Right atrium auricular region (tissue), 2 donors: ENCODE measurements at regions not wholly inside any gene's neighbourhood (a gene's known extent, or its start where the extent isn't known, plus 50 kb on each side); places are given as distances from the start of the nearest gene placed in this dataset.

Experiments used
- DNase-seq: peaks from one replicate; pipeline ENCODE4 v3.0.0-alpha.2; 2019; ENCODE audit warnings: low spot score
- H3K27ac ChIP-seq, 2 donors: fragments of 200-600 bp; sonication (generic); 1 replicate in 1 of 2; 2 replicates in 1 of 2; pipeline ENCODE4 v1.5.1; 2016 to 2019
- H3K27me3 ChIP-seq, 2 donors: fragments of 200-600 bp; sonication (generic); one replicate each; pipeline versions ENCODE4 v1.5.1 to v1.6.0; 2017 to 2019
- H3K36me3 ChIP-seq: fragments of 200-600 bp; sonication (generic); one replicate; pipeline ENCODE4 v1.5.1; 2016
- H3K4me1 ChIP-seq, 2 donors: fragments of 200-600 bp; sonication (generic); one replicate each; pipeline versions ENCODE4 v1.5.1 to v1.6.0; 2017 to 2019
- H3K4me3 ChIP-seq, 2 donors: fragments of 200-600 bp; sonication (generic); 1 replicate in 1 of 2; 2 replicates in 1 of 2; pipeline ENCODE4 v1.5.1; 2017 to 2019; ENCODE audit warnings: mild to moderate bottlenecking in 1 of 2, moderate library complexity in 1 of 2
- H3K9me3 ChIP-seq, 2 donors: fragments of 200-600 bp; sonication (generic); one replicate each; pipeline ENCODE4 v1.5.1; 2019
- TF ChIP-seq, protein P1 (sequence below), 2 donors: fragments of 200-600 bp; sonication (generic); IDR thresholded peaks; one replicate each; pipeline ENCODE4 v1.5.1; 2019; ENCODE audit warnings: antibody characterized with exemption in 2 of 2

DNA sequence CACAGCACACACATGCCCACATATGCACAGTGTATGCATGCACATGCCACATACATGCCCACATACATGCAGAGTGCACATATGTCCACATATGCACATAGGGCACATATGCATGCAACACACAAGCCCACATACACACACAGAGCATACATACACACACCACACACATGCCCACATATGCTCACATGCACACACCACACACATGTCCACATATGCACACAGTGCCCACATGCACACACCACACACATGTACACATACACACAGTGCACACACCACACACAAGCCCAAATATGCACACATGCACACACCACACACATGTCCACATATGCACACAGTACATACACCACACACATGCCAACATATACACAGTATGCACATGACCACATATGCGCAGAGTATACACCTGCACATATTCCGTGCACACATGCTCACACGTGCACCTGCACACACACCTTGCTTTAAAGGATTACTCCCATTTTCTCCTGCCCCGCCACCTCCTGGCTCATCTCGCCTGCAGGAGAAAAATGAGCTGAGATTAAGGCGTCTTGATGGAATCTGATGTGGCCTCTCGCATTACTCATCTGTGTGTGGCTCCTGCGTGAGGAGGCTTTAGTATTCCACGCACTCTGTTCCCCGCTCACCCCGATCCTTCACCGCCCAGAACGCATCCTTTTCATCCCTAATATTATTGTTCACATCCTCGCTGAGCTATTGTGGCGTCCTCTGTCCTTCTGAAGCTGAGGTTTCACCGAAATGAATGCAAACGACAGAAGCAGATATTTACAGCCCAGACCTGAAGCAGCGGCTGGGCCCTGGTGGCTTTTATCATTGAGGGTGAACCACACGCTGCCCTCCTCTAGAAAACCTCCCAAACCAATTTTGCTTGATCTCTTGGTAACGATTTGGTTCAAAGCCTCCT is 182.7 kb downstream of the OLFM1 start:
- H3K27me3 ChIP-seq: no peaks in the 10 kb centered on the region
- no peak for DNase-seq
- H3K4me3 ChIP-seq: no peak overlapping the region
- H3K9me3 ChIP-seq: no peaks in the 10 kb centered on the region
- H3K4me1 ChIP-seq: no peaks in the 10 kb centered on the region
- TF ChIP-seq, protein P1, sequence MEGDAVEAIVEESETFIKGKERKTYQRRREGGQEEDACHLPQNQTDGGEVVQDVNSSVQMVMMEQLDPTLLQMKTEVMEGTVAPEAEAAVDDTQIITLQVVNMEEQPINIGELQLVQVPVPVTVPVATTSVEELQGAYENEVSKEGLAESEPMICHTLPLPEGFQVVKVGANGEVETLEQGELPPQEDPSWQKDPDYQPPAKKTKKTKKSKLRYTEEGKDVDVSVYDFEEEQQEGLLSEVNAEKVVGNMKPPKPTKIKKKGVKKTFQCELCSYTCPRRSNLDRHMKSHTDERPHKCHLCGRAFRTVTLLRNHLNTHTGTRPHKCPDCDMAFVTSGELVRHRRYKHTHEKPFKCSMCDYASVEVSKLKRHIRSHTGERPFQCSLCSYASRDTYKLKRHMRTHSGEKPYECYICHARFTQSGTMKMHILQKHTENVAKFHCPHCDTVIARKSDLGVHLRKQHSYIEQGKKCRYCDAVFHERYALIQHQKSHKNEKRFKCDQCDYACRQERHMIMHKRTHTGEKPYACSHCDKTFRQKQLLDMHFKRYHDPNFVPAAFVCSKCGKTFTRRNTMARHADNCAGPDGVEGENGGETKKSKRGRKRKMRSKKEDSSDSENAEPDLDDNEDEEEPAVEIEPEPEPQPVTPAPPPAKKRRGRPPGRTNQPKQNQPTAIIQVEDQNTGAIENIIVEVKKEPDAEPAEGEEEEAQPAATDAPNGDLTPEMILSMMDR (IDR thresholded peaks at IDR 0.05): no peak
- no peaks in the 10 kb centered on the region for H3K36me3 ChIP-seq
- H3K27ac ChIP-seq: no peak overlapping the region

DNA sequence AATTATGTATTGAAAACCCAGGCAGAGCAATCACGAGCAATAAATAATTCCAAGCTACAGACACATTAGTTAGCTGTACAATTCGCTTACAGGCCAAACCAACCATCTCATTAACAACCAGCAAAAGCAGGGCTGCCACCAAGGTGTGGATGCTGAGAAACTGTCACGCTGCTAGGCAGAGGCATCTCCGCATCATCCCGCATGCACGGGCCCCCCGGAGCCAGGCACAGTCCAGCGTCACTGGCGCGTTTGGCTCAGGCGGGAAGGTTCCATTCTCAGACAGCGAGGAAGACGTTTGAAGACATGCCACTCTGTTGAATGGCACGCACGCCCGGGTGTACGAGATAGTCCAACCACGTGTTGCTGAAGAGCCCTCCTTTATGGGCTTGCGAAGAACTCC is 184.0 kb downstream of the OLFM1 start:
- TF ChIP-seq, protein P1 (IDR thresholded peaks at IDR 0.05): no peak
- H3K27ac ChIP-seq: no peak overlapping the region
- no peaks in the 10 kb centered on the region for H3K36me3 ChIP-seq
- H3K9me3 ChIP-seq: no peaks in the 10 kb centered on the region
- no peaks in the 10 kb centered on the region for H3K27me3 ChIP-seq
- H3K4me3 ChIP-seq: no peak overlapping the region
- no peak for DNase-seq
- no peaks in the 10 kb centered on the region for H3K4me1 ChIP-seq

DNA sequence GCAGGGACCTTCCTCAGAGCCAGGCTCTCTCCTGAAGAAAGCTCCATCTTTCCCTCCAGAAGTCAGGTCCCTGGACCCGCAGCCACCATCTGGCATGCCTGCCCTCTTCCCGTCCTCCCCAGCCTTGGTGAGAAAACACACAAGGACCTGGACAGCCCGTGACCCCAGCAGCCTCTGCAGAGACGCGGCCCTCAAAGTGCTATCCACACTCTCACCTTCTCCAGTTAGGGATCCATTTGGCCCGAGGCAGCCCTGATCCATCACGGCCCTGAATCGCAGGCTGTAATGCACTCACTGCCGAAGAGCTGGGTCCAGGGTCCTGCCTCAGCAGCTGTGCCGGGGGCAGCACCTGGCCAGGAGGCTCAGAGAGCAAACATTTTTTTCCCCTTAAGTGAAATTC is 185.1 kb downstream of the OLFM1 start:
- H3K9me3 ChIP-seq: no peaks in the 10 kb centered on the region
- DNase-seq: no peak
- H3K4me1 ChIP-seq: no peaks in the 10 kb centered on the region
- no peak overlapping the region for H3K27ac ChIP-seq
- H3K27me3 ChIP-seq: no peaks in the 10 kb centered on the region
- TF ChIP-seq, protein P1 (IDR thresholded peaks at IDR 0.05): no peak
- H3K4me3 ChIP-seq: no peak overlapping the region
- H3K36me3 ChIP-seq: no peaks in the 10 kb centered on the region

DNA sequence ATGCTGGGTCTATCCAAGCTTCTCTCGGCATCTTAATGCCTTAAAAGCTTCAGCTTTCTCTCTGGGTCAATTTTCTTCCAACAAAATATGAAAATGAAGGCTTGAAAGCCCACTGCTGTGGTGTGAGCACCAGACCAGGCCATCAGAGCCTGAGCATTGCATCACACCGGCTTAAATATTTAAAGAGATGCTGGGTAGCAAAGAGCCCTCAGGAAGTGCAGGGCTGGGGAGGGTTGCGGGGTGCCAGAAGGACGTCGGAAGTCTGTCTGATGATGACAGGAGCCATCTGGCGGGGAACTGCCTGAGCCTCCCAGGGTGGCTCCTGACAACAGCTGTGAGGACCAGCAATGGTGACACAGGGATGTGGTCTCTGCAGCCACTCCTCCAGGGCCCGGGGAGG is 185.5 kb downstream of the OLFM1 start:
- no peak for DNase-seq
- TF ChIP-seq, protein P1 (IDR thresholded peaks at IDR 0.05): no peak
- Histone ChIP-seq H3K4me1 (no peaks in the 10 kb centered on the region), H3K4me3 (no peak overlapping the region), H3K9me3 (no peaks in the 10 kb centered on the region), H3K27me3 (no peaks in the 10 kb centered on the region), H3K36me3 (no peaks in the 10 kb centered on the region), H3K27ac (no peak overlapping the region)

DNA sequence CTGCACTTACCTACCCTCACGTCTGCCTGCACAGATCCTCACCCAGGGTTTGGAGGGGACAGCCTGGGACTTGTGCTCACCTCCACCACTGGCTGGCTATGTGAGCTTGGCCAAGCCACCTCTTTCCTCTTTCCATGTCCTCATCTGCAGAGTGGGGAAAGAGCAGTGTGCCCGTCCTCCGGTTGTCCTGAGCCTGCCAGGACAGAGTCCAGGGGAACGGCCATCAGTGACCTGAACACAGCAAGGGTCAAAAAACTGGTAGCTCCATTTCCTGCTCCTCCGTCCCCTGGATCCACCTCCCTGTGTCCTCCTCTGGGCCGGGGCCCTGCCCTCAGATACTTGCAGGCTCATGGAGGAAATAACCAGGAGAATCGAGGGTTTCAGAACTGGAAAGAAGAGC is 187.7 kb downstream of the OLFM1 start:
- H3K36me3 ChIP-seq: no peaks in the 10 kb centered on the region
- no peaks in the 10 kb centered on the region for H3K4me1 ChIP-seq
- no peak for DNase-seq
- TF ChIP-seq, protein P1 (IDR thresholded peaks at IDR 0.05): no peak
- no peak overlapping the region for H3K27ac ChIP-seq
- H3K27me3 ChIP-seq: no peaks in the 10 kb centered on the region
- H3K9me3 ChIP-seq: no peaks in the 10 kb centered on the region
- no peak overlapping the region for H3K4me3 ChIP-seq
